ENCODE measurements at regions not wholly inside any gene's neighbourhood (a gene's known extent, or its start where the extent isn't known, plus 50 kb on each side); places are given as distances from the start of the nearest gene placed in this dataset.

DNA sequence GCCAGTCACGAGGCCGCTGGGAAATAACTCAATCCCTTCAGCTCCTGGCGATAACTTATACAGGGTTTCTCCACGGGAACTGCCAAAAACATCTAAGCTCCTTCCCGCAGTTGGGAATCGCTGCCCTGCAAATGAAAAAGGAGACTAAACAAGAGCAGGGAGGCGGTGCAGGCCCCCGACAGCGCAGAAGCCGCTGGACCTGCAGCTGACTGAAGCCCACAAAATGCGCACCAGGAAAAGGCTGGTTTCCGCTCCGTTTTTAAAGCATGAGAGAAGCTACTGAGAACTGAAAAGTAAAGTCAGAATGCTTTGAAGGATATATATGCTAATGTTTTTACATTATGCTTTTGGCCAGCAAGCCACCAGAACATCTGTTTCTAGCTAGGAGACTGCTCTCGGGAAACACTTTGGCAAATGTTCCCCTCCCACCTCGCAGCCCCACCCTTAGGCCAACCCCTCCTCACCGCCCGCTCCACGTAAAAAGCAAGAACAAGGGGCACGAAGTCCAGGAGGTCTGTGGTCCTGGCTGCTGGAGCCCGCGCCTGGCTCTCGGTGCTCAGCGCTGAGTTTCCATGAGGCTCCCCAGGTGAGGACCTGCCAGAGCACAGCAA is 90.5 kb downstream of the SOD2 start:
- ChIA-PET CTCF (no interaction called here), POLR2A (no interaction called here)
- H3K36me3 ChIP-seq (ENCODE audit: control insufficient read depth, insufficient read depth, low read length), result no peaks in the 10 kb centered on the region
- Mint-ChIP-seq H3K27me3 (ENCODE audit: insufficient read depth, unreplicated experiment) (peaks cover 25% of the 10 kb centered on the region), H3K4me1 (ENCODE audit: low read depth, unreplicated experiment) (no peaks in the 10 kb centered on the region), H3K27ac (ENCODE audit: unreplicated experiment) (no peak overlapping the region), H3K9me3 (ENCODE audit: unreplicated experiment) (no peaks in the 10 kb centered on the region), H3K4me3 (ENCODE audit: unreplicated experiment) (no peak overlapping the region), H3K36me3 (ENCODE audit: insufficient read depth, unreplicated experiment) (no peaks in the 10 kb centered on the region)
- DNase-seq, result no peak
- intact Hi-C loops (cut with micrococcal nuclease; ENCODE audit: unreplicated experiment), result no loop called here
- no peak overlapping the region for H3K4me3 ChIP-seq (ENCODE audit: low read depth, low read length)
- no TSS peak for BruUV-seq (replicated peaks)
- no peaks in the 10 kb centered on the region for H3K4me1 ChIP-seq
- H3K27me3 ChIP-seq (replicated peaks; ENCODE audit: control insufficient read depth, insufficient read depth, low read length), result no peaks in the 10 kb centered on the region; the same call in 1 of the 2 replicates
- H3K9me3 ChIP-seq, result no peaks in the 10 kb centered on the region
- TF ChIP-seq, protein P1, sequence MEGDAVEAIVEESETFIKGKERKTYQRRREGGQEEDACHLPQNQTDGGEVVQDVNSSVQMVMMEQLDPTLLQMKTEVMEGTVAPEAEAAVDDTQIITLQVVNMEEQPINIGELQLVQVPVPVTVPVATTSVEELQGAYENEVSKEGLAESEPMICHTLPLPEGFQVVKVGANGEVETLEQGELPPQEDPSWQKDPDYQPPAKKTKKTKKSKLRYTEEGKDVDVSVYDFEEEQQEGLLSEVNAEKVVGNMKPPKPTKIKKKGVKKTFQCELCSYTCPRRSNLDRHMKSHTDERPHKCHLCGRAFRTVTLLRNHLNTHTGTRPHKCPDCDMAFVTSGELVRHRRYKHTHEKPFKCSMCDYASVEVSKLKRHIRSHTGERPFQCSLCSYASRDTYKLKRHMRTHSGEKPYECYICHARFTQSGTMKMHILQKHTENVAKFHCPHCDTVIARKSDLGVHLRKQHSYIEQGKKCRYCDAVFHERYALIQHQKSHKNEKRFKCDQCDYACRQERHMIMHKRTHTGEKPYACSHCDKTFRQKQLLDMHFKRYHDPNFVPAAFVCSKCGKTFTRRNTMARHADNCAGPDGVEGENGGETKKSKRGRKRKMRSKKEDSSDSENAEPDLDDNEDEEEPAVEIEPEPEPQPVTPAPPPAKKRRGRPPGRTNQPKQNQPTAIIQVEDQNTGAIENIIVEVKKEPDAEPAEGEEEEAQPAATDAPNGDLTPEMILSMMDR (IDR thresholded peaks at IDR 0.05; ENCODE audit: insufficient read depth in 1 of 2, low read depth in 1 of 2, low read length in 1 of 2, severe bottlenecking in 1 of 2, unreplicated experiment in 1 of 2), result no peak

DNA sequence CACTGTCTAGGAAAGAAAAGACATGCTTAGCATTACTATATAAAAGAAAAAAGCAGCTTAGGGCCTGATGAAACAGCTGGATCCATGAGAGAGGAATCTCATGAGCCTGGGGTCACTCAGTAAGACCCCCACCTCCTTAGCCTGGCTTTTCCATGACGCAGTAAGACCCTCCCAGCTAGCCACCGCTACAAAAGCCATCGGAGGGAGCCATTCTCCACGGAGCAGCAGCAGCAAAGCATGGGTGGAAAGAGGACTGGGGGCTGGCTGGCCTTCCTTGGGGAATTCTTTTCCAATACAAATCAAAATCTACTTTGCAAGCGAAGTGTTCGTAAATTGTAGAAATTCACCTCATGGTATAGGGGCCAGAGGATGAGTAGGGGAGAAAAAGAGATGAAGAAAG is 91.8 kb downstream of the SOD2 start:
- Mint-ChIP-seq H3K27ac (ENCODE audit: unreplicated experiment) (no peak overlapping the region), H3K9me3 (ENCODE audit: unreplicated experiment) (no peaks in the 10 kb centered on the region), H3K27me3 (ENCODE audit: insufficient read depth, unreplicated experiment) (peaks cover 24% of the 10 kb centered on the region), H3K4me3 (ENCODE audit: unreplicated experiment) (no peak overlapping the region), H3K4me1 (ENCODE audit: low read depth, unreplicated experiment) (no peaks in the 10 kb centered on the region), H3K36me3 (ENCODE audit: insufficient read depth, unreplicated experiment) (no peaks in the 10 kb centered on the region)
- Histone ChIP-seq H3K4me3 (ENCODE audit: low read depth, low read length) (no peak overlapping the region), H3K36me3 (ENCODE audit: control insufficient read depth, insufficient read depth, low read length) (no peaks in the 10 kb centered on the region), H3K27me3 (replicated peaks; ENCODE audit: control insufficient read depth, insufficient read depth, low read length) (no peaks in the 10 kb centered on the region; the same call in 1 of the 2 replicates), H3K4me1 (no peaks in the 10 kb centered on the region), H3K9me3 (no peaks in the 10 kb centered on the region)
- no peak for DNase-seq
- POLR2A ChIA-PET, result no interaction called here
- no TSS peak for BruUV-seq (replicated peaks)
- intact Hi-C loops (cut with micrococcal nuclease; ENCODE audit: unreplicated experiment), result no loop called here
- TF ChIP-seq, protein P1 (IDR thresholded peaks at IDR 0.05; ENCODE audit: insufficient read depth in 1 of 2, low read depth in 1 of 2, low read length in 1 of 2, severe bottlenecking in 1 of 2, unreplicated experiment in 1 of 2), result no peak
- CTCF ChIA-PET, result no interaction called here

DNA sequence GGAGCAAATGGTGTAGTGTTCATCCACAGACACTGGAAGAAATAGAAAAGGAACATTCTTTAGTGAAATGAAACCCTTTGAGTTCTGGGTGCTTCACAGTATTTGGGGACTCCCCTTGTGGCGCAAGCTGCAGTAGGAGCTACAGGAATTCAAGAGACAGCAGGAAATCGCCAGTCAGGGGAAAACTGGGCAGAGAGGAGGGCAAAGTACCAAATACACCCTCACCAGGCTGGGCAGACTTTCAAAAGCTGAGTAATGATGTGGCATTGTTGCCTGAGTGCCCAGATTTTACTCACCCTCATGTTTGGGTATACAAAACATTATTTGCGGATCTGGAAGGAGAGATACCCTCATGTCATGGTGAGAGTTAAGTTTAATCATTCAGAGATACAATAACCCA is 97.9 kb downstream of the SOD2 start:
- no TSS peak for BruUV-seq (replicated peaks)
- H3K36me3 ChIP-seq (ENCODE audit: control insufficient read depth, insufficient read depth, low read length), result no peaks in the 10 kb centered on the region
- no peak overlapping the region for H3K4me3 ChIP-seq (ENCODE audit: low read depth, low read length)
- H3K27me3 Mint-ChIP-seq (ENCODE audit: insufficient read depth, unreplicated experiment), result peaks cover 20% of the 10 kb centered on the region
- intact Hi-C loops (cut with micrococcal nuclease; ENCODE audit: unreplicated experiment), result no loop called here
- POLR2A ChIA-PET, result no interaction called here
- H3K36me3 Mint-ChIP-seq (ENCODE audit: insufficient read depth, unreplicated experiment), result no peaks in the 10 kb centered on the region
- H3K27ac Mint-ChIP-seq (ENCODE audit: unreplicated experiment), result no peak overlapping the region
- DNase-seq, result no peak
- H3K4me1 Mint-ChIP-seq (ENCODE audit: low read depth, unreplicated experiment), result no peaks in the 10 kb centered on the region
- CTCF ChIA-PET, result interaction anchor here (0.7 kb wide), 2 partner anchors 119 to 342 kb away, joined by 3 read pairs; no protein-coding TSS in a partner anchor
- TF ChIP-seq, protein P1 (IDR thresholded peaks at IDR 0.05; ENCODE audit: insufficient read depth in 1 of 2, low read depth in 1 of 2, low read length in 1 of 2, severe bottlenecking in 1 of 2, unreplicated experiment in 1 of 2), result no peak
- no peaks in the 10 kb centered on the region for H3K9me3 Mint-ChIP-seq (ENCODE audit: unreplicated experiment)
- H3K4me1 ChIP-seq, result no peaks in the 10 kb centered on the region
- H3K4me3 Mint-ChIP-seq (ENCODE audit: unreplicated experiment), result no peak overlapping the region
- H3K27me3 ChIP-seq (replicated peaks; ENCODE audit: control insufficient read depth, insufficient read depth, low read length), result no peaks in the 10 kb centered on the region
- H3K9me3 ChIP-seq, result no peaks in the 10 kb centered on the region; the same call in 1 of the 2 replicates

Data from Caco-2 (cell line).